ENCODE measurements at regions not wholly inside any gene's neighbourhood (a gene's known extent, or its start where the extent isn't known, plus 50 kb on each side); places are given as distances from the start of the nearest gene placed in this dataset.

- TF ChIP-seq POLR2AphosphoS5 (IDR thresholded peaks at IDR 0.05): no peak
- TF ChIP-seq, protein P1, sequence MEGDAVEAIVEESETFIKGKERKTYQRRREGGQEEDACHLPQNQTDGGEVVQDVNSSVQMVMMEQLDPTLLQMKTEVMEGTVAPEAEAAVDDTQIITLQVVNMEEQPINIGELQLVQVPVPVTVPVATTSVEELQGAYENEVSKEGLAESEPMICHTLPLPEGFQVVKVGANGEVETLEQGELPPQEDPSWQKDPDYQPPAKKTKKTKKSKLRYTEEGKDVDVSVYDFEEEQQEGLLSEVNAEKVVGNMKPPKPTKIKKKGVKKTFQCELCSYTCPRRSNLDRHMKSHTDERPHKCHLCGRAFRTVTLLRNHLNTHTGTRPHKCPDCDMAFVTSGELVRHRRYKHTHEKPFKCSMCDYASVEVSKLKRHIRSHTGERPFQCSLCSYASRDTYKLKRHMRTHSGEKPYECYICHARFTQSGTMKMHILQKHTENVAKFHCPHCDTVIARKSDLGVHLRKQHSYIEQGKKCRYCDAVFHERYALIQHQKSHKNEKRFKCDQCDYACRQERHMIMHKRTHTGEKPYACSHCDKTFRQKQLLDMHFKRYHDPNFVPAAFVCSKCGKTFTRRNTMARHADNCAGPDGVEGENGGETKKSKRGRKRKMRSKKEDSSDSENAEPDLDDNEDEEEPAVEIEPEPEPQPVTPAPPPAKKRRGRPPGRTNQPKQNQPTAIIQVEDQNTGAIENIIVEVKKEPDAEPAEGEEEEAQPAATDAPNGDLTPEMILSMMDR (IDR thresholded peaks at IDR 0.05): no peak
Measured at GRCh38 chr2:120429586-120430500, 83.9 kb downstream of the INHBB start.
